ENCODE measurements at regions not wholly inside any gene's neighbourhood (a gene's known extent, or its start where the extent isn't known, plus 50 kb on each side); places are given as distances from the start of the nearest gene placed in this dataset.

DNA sequence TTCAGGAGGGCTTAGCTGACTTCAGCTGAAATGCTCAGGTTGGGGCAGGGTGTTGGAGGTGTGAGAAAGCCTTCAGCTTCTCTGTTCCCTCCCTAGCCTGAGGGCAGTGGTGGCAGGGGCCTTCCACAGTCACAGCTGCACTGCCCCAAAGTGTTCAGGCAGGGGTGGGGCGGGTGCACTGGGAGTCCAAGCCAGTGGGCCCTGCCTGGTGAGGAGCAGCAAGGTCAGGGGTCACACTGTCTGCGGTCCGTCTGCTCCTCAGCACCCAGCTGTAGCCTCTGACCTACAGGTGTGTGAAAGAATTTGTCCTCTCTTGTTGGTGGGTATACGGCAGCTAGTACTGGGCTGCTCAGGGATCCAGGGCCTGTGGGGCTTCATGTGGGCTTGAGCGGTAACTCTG, 490.4 kb upstream of the NCAM2 start:
- H3K27ac Mint-ChIP-seq: no peak overlapping the region
- TF ChIP-seq CTCF (IDR thresholded peaks at IDR 0.05; ENCODE audit: unreplicated experiment): no peak
- peaks cover 29% of the 10 kb centered on the region for H3K9me3 Mint-ChIP-seq
- peaks cover 3% of the 10 kb centered on the region for H3K36me3 Mint-ChIP-seq
- H3K4me1 Mint-ChIP-seq: peaks cover 5% of the 10 kb centered on the region
- no peak overlapping the region for H3K4me3 Mint-ChIP-seq
- no peak for DNase-seq (ENCODE audit: low spot score in 2 of 2, unreplicated experiment in 2 of 2)
- H3K27me3 Mint-ChIP-seq (ENCODE audit: low read depth): no peaks in the 10 kb centered on the region

GRCh38 chr21:20511216-20511880, 486.9 kb upstream of the NCAM2 start:
- no peak overlapping the region for H3K27ac Mint-ChIP-seq
- H3K27me3 Mint-ChIP-seq (ENCODE audit: low read depth): no peaks in the 10 kb centered on the region

GRCh38 chr21:20515446-20515845, 482.8 kb upstream of the NCAM2 start:
- peaks cover 3% of the 10 kb centered on the region for H3K4me1 Mint-ChIP-seq
- no peak for DNase-seq (ENCODE audit: low spot score in 2 of 2, unreplicated experiment in 2 of 2)

More at GRCh38 chr21:20511216-20511880, 486.9 kb upstream of the NCAM2 start:
- no peak overlapping the region for H3K4me3 Mint-ChIP-seq
- peaks cover 5% of the 10 kb centered on the region for H3K4me1 Mint-ChIP-seq
- no peaks in the 10 kb centered on the region for H3K36me3 Mint-ChIP-seq
- H3K9me3 Mint-ChIP-seq: no peaks in the 10 kb centered on the region
- no peak for TF ChIP-seq CTCF (IDR thresholded peaks at IDR 0.05; ENCODE audit: unreplicated experiment)
- DNase-seq (ENCODE audit: low spot score in 2 of 2, unreplicated experiment in 2 of 2): no peak

DNA sequence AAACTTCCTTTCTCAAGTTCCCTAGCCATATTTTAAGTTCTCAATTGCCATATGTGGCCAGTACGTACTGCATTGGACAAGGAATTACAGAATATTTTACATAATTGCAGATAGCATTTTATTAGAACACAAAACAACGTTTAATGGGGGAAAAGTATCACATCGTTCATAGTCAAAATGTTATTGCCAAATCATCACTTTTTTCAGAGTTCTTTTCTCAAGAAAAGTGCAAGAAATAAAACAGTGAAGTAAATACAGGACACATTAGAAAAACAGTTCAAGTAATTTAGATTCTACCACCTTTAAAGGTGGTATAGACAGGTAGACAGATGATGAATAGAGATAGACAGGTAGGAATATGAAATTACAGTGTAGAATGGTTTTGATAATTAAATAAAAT, 479.1 kb upstream of the NCAM2 start:
- no peaks in the 10 kb centered on the region for H3K4me1 Mint-ChIP-seq
- no peak for DNase-seq (ENCODE audit: low spot score in 2 of 2, unreplicated experiment in 2 of 2)
- TF ChIP-seq CTCF (IDR thresholded peaks at IDR 0.05; ENCODE audit: unreplicated experiment): no peak
- no peaks in the 10 kb centered on the region for H3K27me3 Mint-ChIP-seq (ENCODE audit: low read depth)
- peaks cover 4% of the 10 kb centered on the region for H3K9me3 Mint-ChIP-seq
- no peaks in the 10 kb centered on the region for H3K36me3 Mint-ChIP-seq
- no peak overlapping the region for H3K4me3 Mint-ChIP-seq
- H3K27ac Mint-ChIP-seq: no peak overlapping the region

More at GRCh38 chr21:20515446-20515845, 482.8 kb upstream of the NCAM2 start:
- H3K36me3 Mint-ChIP-seq: no peaks in the 10 kb centered on the region
- no peak overlapping the region for H3K27ac Mint-ChIP-seq
- peaks cover 4% of the 10 kb centered on the region for H3K9me3 Mint-ChIP-seq
- no peak overlapping the region for H3K4me3 Mint-ChIP-seq
- TF ChIP-seq CTCF (IDR thresholded peaks at IDR 0.05; ENCODE audit: unreplicated experiment): no peak
- no peaks in the 10 kb centered on the region for H3K27me3 Mint-ChIP-seq (ENCODE audit: low read depth)

DNA sequence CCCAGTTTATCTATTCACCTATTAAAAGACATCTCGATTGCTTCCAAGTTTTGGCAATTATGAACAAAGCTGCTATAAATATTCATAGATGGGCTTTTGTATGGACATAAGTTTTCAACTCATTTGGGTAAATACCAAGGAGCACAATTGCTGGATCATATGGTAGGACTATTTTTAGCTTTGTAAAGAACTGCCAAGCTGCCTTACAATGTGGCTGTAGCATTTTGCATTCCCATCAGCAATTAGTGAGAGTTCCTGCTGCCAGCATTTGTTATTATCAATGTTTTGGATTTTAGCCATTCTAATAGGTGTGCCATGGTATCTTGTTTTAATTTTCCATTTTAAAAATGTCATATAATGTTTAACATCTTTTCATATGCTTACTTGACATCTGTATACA, 475.6 kb upstream of the NCAM2 start:
- no peak for TF ChIP-seq CTCF (IDR thresholded peaks at IDR 0.05; ENCODE audit: unreplicated experiment)
- Mint-ChIP-seq H3K27me3 (ENCODE audit: low read depth) (no peaks in the 10 kb centered on the region), H3K9me3 (peaks cover under 1% of the 10 kb centered on the region), H3K4me3 (no peak overlapping the region), H3K27ac (no peak overlapping the region), H3K36me3 (no peaks in the 10 kb centered on the region), H3K4me1 (peaks cover 7% of the 10 kb centered on the region)
- no peak for DNase-seq (ENCODE audit: low spot score in 2 of 2, unreplicated experiment in 2 of 2)

Measured in mesothelial cell of epicardium (in vitro differentiated cells).